ENCODE measurements at regions not wholly inside any gene's neighbourhood (a gene's known extent, or its start where the extent isn't known, plus 50 kb on each side); places are given as distances from the start of the nearest gene placed in this dataset.

- no peak overlapping the region for H3K4me2 ChIP-seq
- TF ChIP-seq EZH2phosphoT487 (IDR thresholded peaks at IDR 0.05; ENCODE audit: low read depth, severe bottlenecking, unreplicated experiment) (no peak), EZH2 (IDR thresholded peaks at IDR 0.05; ENCODE audit: borderline replicate concordance) (no peak), CTCF (IDR thresholded peaks at IDR 0.05; ENCODE audit: poor library complexity) (no peak)
- H3K27me3 ChIP-seq, result no peaks in the 10 kb centered on the region
- H3K4me3 ChIP-seq, result no peak overlapping the region
- H3K79me2 ChIP-seq, result no peaks in the 10 kb centered on the region
- peaks cover 17% of the 10 kb centered on the region for H3K4me1 ChIP-seq (ENCODE audit: insufficient read depth)
- no peaks in the 10 kb centered on the region for H3K36me3 ChIP-seq (replicated peaks; ENCODE audit: insufficient read depth, low read depth)
- H4K20me1 ChIP-seq (ENCODE audit: insufficient read depth, poor library complexity, severe bottlenecking), result no peaks in the 10 kb centered on the region
- no peak overlapping the region for H3K27ac ChIP-seq
- H3K9me3 ChIP-seq (ENCODE audit: low read depth), result no peaks in the 10 kb centered on the region
- H2AFZ ChIP-seq, result no peak overlapping the region
- 83% methylated on average over 7 of the region's 7 CpGs for WGBS (ENCODE audit: low lambda C conversion rate, missing lambda C conversion rate)
- H3K9me2 ChIP-seq (replicated peaks; ENCODE audit: insufficient read depth), result no peaks in the 10 kb centered on the region
- no peak for DNase-seq (ENCODE audit: low spot score)
Observed at GRCh38 chr13:24039621-24040475, 120.7 kb upstream of the SPATA13 start.

GRCh38 chr13:24040835-24041234 lies 119.7 kb upstream of the SPATA13 start:
- Histone ChIP-seq H3K4me3 (no peak overlapping the region), H3K4me1 (ENCODE audit: insufficient read depth) (peaks cover 14% of the 10 kb centered on the region), H3K9me3 (ENCODE audit: low read depth) (no peaks in the 10 kb centered on the region), H4K20me1 (ENCODE audit: insufficient read depth, poor library complexity, severe bottlenecking) (no peaks in the 10 kb centered on the region), H3K27me3 (no peaks in the 10 kb centered on the region), H2AFZ (no peak overlapping the region), H3K79me2 (no peaks in the 10 kb centered on the region), H3K4me2 (no peak overlapping the region), H3K9me2 (replicated peaks; ENCODE audit: insufficient read depth) (no peaks in the 10 kb centered on the region), H3K36me3 (replicated peaks; ENCODE audit: insufficient read depth, low read depth) (no peaks in the 10 kb centered on the region), H3K27ac (no peak overlapping the region)
- TF ChIP-seq EZH2phosphoT487 (IDR thresholded peaks at IDR 0.05; ENCODE audit: low read depth, severe bottlenecking, unreplicated experiment), result no peak
- TF ChIP-seq EZH2 (IDR thresholded peaks at IDR 0.05; ENCODE audit: borderline replicate concordance), result no peak
- TF ChIP-seq CTCF (IDR thresholded peaks at IDR 0.05; ENCODE audit: poor library complexity), result no peak
- WGBS (ENCODE audit: low lambda C conversion rate, missing lambda C conversion rate), result 64% methylated on average over 3 of the region's 3 CpGs
- no peak for DNase-seq (ENCODE audit: low spot score)

GRCh38 chr13:24041651-24042225 lies 118.8 kb upstream of the SPATA13 start:
- H2AFZ ChIP-seq, result no peak overlapping the region
- no peak overlapping the region for H3K4me3 ChIP-seq
- peaks cover 4% of the 10 kb centered on the region for H3K9me3 ChIP-seq (ENCODE audit: low read depth)
- DNase-seq (ENCODE audit: low spot score), result no peak
- no peak overlapping the region for H3K4me2 ChIP-seq
- no peaks in the 10 kb centered on the region for H4K20me1 ChIP-seq (ENCODE audit: insufficient read depth, poor library complexity, severe bottlenecking)
- peaks cover 8% of the 10 kb centered on the region for H3K4me1 ChIP-seq (ENCODE audit: insufficient read depth)
- WGBS (ENCODE audit: low lambda C conversion rate, missing lambda C conversion rate), result 66% methylated on average over 13 of the region's 13 CpGs
- no peaks in the 10 kb centered on the region for H3K9me2 ChIP-seq (replicated peaks; ENCODE audit: insufficient read depth)
- no peak overlapping the region for H3K27ac ChIP-seq
- H3K79me2 ChIP-seq, result no peaks in the 10 kb centered on the region
- H3K27me3 ChIP-seq, result no peaks in the 10 kb centered on the region
- no peaks in the 10 kb centered on the region for H3K36me3 ChIP-seq (replicated peaks; ENCODE audit: insufficient read depth, low read depth)
- TF ChIP-seq EZH2phosphoT487 (IDR thresholded peaks at IDR 0.05; ENCODE audit: low read depth, severe bottlenecking, unreplicated experiment), result no peak

GRCh38 chr13:24042710-24043440 lies 117.6 kb upstream of the SPATA13 start:
- Histone ChIP-seq H2AFZ (no peak overlapping the region), H3K36me3 (replicated peaks; ENCODE audit: insufficient read depth, low read depth) (no peaks in the 10 kb centered on the region), H3K9me2 (replicated peaks; ENCODE audit: insufficient read depth) (no peaks in the 10 kb centered on the region), H3K9me3 (ENCODE audit: low read depth) (peaks cover 5% of the 10 kb centered on the region), H3K27ac (no peak overlapping the region), H3K27me3 (no peaks in the 10 kb centered on the region), H3K4me1 (ENCODE audit: insufficient read depth) (peaks cover 8% of the 10 kb centered on the region), H3K4me3 (no peak overlapping the region), H4K20me1 (ENCODE audit: insufficient read depth, poor library complexity, severe bottlenecking) (no peaks in the 10 kb centered on the region), H3K4me2 (no peak overlapping the region), H3K79me2 (no peaks in the 10 kb centered on the region)
- DNase-seq (ENCODE audit: low spot score), result no peak
- 71% methylated on average over 17 of the region's 17 CpGs for WGBS (ENCODE audit: low lambda C conversion rate, missing lambda C conversion rate)
- no peak for TF ChIP-seq CTCF (IDR thresholded peaks at IDR 0.05; ENCODE audit: poor library complexity)
- no peak for TF ChIP-seq EZH2 (IDR thresholded peaks at IDR 0.05; ENCODE audit: borderline replicate concordance)
- no peak for TF ChIP-seq EZH2phosphoT487 (IDR thresholded peaks at IDR 0.05; ENCODE audit: low read depth, severe bottlenecking, unreplicated experiment)

All from hepatocyte (in vitro differentiated cells).